OCI-LY3 (cell line): ENCODE measurements at regions not wholly inside any gene's neighbourhood (a gene's known extent, or its start where the extent isn't known, plus 50 kb on each side); places are given as distances from the start of the nearest gene placed in this dataset.

Experiments
- H2AFZ ChIP-seq: fragments of 200-600, 300-600 bp; shearing (Covaris generic); 2 replicates; pipeline ENCODE4 v1.6.0; 2014; ENCODE audit warnings: antibody characterized with exemption, low read depth, low read length
- H3K27ac ChIP-seq: fragments of 200-600, 300-600 bp; sonication (generic); 2 replicates; pipeline ENCODE4 v1.5.1; 2014; ENCODE audit warnings: mild to moderate bottlenecking, low read length, moderate library complexity, mixed read lengths
- H3K27me3 ChIP-seq: fragments of 200-600, 300-600 bp; sonication (generic); 2 replicates; pipeline ENCODE4 v1.6.1; 2014; ENCODE audit warnings: low read depth, low read length, mixed read lengths
- H3K36me3 ChIP-seq: fragments of 200-600, 300-600 bp; sonication (generic); replicated peaks from 2 replicates; pipeline ENCODE3; 2014; ENCODE audit warnings: low read depth, low read length, mixed read lengths
- H3K4me1 ChIP-seq: fragments of 300-600, 200-600 bp; sonication (generic); 2 replicates; pipeline ENCODE4 v1.6.1; 2014; ENCODE audit warnings: low read length, mixed read lengths
- H3K4me2 ChIP-seq: fragments of 200-600, 300-600 bp; sonication (generic); 2 replicates; pipeline ENCODE4 v1.6.1; 2014; ENCODE audit warnings: low read length, mixed read lengths
- H3K4me3 ChIP-seq: fragments of 300-600, 200-600 bp; sonication (generic); 2 replicates; pipeline ENCODE4 v1.5.1; 2014; ENCODE audit warnings: antibody characterized with exemption, mild to moderate bottlenecking, low read length, moderate library complexity
- H3K79me2 ChIP-seq: fragments of 300-600, 200-600 bp; shearing (Covaris generic); 2 replicates; pipeline ENCODE4 v1.6.1; 2014; ENCODE audit warnings: mild to moderate bottlenecking, low read length, mixed read lengths
- H3K9ac ChIP-seq: fragments of 300-600, 200-600 bp; shearing (Covaris generic); 2 replicates; pipeline ENCODE4 v1.6.0; 2014; ENCODE audit warnings: mild to moderate bottlenecking, low read length, moderate library complexity
- H3K9me3 ChIP-seq: fragments of 200-600, 300-600 bp; shearing (Covaris generic); 2 replicates; pipeline ENCODE4 v1.6.1; 2014; ENCODE audit warnings: low read length, mixed read lengths; ENCODE audit not compliant: insufficient read depth
- H4K20me1 ChIP-seq: fragments of 200-600, 300-600 bp; sonication (generic); 2 replicates; pipeline ENCODE4 v1.6.1; 2016; ENCODE audit warnings: low read length, mixed read lengths; ENCODE audit not compliant: insufficient read depth
- CTCF ChIP-seq: fragments of 200-600, 300-600 bp; sonication (generic); IDR thresholded peaks from 2 replicates; pipeline ENCODE4 v1.5.1; 2014; ENCODE audit warnings: antibody characterized with exemption, low read length, low read depth
- EZH2phosphoT487 ChIP-seq: fragments of 200-600 bp; shearing (Covaris generic); IDR thresholded peaks from 2 replicates; pipeline ENCODE4 v1.6.1; 2018; ENCODE audit warnings: antibody characterized with exemption, mixed run types, low read depth

- peaks cover 35% of the 10 kb centered on the region for H3K4me1 ChIP-seq
- no peak overlapping the region for H3K9ac ChIP-seq
- no peaks in the 10 kb centered on the region for H4K20me1 ChIP-seq
- H3K9me3 ChIP-seq: no peaks in the 10 kb centered on the region
- H3K4me2 ChIP-seq: no peak overlapping the region
- no peaks in the 10 kb centered on the region for H3K79me2 ChIP-seq
- TF ChIP-seq CTCF (no peak), EZH2phosphoT487 (no peak)
- no peak overlapping the region for H3K4me3 ChIP-seq
- H2AFZ ChIP-seq: no peak overlapping the region
- no peak overlapping the region for H3K27ac ChIP-seq
- H3K36me3 ChIP-seq: no peaks in the 10 kb centered on the region
- H3K27me3 ChIP-seq: 0 out of 2 replicates have a peak, but pooled peaks cover 5% of the 10 kb centered on the region
Measured at GRCh38 chr5:141785135-141785534, 93.1 kb downstream of the PCDH1 start.

- Histone ChIP-seq H3K4me3 (no peak overlapping the region), H4K20me1 (no peaks in the 10 kb centered on the region), H3K9ac (no peak overlapping the region), H2AFZ (no peak overlapping the region), H3K79me2 (no peaks in the 10 kb centered on the region), H3K9me3 (no peaks in the 10 kb centered on the region), H3K27me3 (0 out of 2 replicates have a peak, but pooled peaks cover 5% of the 10 kb centered on the region), H3K27ac (no peak overlapping the region), H3K4me1 (peaks cover 41% of the 10 kb centered on the region), H3K4me2 (no peak overlapping the region), H3K36me3 (no peaks in the 10 kb centered on the region)
- TF ChIP-seq EZH2phosphoT487: no peak
- TF ChIP-seq CTCF: no peak
Measured at GRCh38 chr5:141784529-141784928, 93.7 kb downstream of the PCDH1 start.

GRCh38 chr5:141783947-141784296 lies 94.3 kb downstream of the PCDH1 start:
- Histone ChIP-seq H3K4me1 (peaks cover 47% of the 10 kb centered on the region), H2AFZ (no peak overlapping the region), H3K27ac (no peak overlapping the region), H3K27me3 (0 out of 2 replicates have a peak, but pooled peaks cover 1% of the 10 kb centered on the region), H3K4me2 (no peak overlapping the region), H4K20me1 (no peaks in the 10 kb centered on the region), H3K4me3 (no peak overlapping the region), H3K79me2 (no peaks in the 10 kb centered on the region), H3K36me3 (no peaks in the 10 kb centered on the region), H3K9ac (no peak overlapping the region), H3K9me3 (no peaks in the 10 kb centered on the region)
- TF ChIP-seq EZH2phosphoT487 (no peak), CTCF (no peak)

GRCh38 chr5:141783005-141783946 lies 94.9 kb downstream of the PCDH1 start:
- Histone ChIP-seq H4K20me1 (no peaks in the 10 kb centered on the region), H2AFZ (no peak overlapping the region), H3K27me3 (no peaks in the 10 kb centered on the region), H3K4me2 (no peak overlapping the region), H3K79me2 (no peaks in the 10 kb centered on the region), H3K4me1 (peaks cover 54% of the 10 kb centered on the region), H3K9me3 (no peaks in the 10 kb centered on the region), H3K9ac (no peak overlapping the region), H3K4me3 (no peak overlapping the region), H3K36me3 (no peaks in the 10 kb centered on the region), H3K27ac (no peak overlapping the region)
- TF ChIP-seq CTCF (no peak), EZH2phosphoT487 (no peak)
